Thoracic aorta (tissue), 2 donors: ENCODE measurements at regions not wholly inside any gene's neighbourhood (a gene's known extent, or its start where the extent isn't known, plus 50 kb on each side); places are given as distances from the start of the nearest gene placed in this dataset.
"Not testable (repeated sequence)": the region's sequence is repeated elsewhere in the genome, so short reads cannot be mapped to it uniquely, and the experiment has no call there.

Source experiments
- ATAC-seq: fragments of 150-250 bp; one replicate; pipeline ENCODE4 v1.8.0; 2017; ENCODE audit warnings: low read depth; ENCODE audit not compliant: insufficient number of reproducible peaks, low FRiP score
- DNase-seq: peaks from one replicate; pipeline ENCODE4 v3.0.0-alpha.2; 2020; ENCODE audit warnings: low spot score
- H3K27ac ChIP-seq, 2 donors: fragments of 200-600 bp; sonication (generic); 1 replicate in 1 of 2; 2 replicates in 1 of 2; pipeline ENCODE4 v1.5.1; 2016; ENCODE audit warnings: mild to moderate bottlenecking in 2 of 2, moderate library complexity in 2 of 2
- H3K27me3 ChIP-seq: fragments of 200-600 bp; sonication (generic); replicated peaks from 2 replicates; pipeline ENCODE4 v1.6.0; 2016; ENCODE audit warnings: mild to moderate bottlenecking; ENCODE audit not compliant: insufficient read depth
- H3K36me3 ChIP-seq: fragments of 200-600 bp; sonication (generic); one replicate; pipeline ENCODE4 v1.5.1; 2016
- H3K4me1 ChIP-seq, 2 donors: fragments of 200-600 bp; sonication (generic); 1 replicate in 1 of 2; 2 replicates in 1 of 2; pipeline versions ENCODE4 v1.5.1 to v1.6.0; 2016; ENCODE audit warnings: low read depth in 2 of 2, mild to moderate bottlenecking in 1 of 2; ENCODE audit not compliant: control insufficient read depth in 1 of 2
- H3K4me3 ChIP-seq: fragments of 200-600 bp; sonication (generic); 2 replicates; pipeline ENCODE4 v1.5.1; 2016; ENCODE audit warnings: mild to moderate bottlenecking
- H3K9me3 ChIP-seq: fragments of 200-600 bp; sonication (generic); 2 replicates; pipeline ENCODE4 v1.5.1; 2016
- TF ChIP-seq, protein P1 (sequence below): fragments of 200-600 bp; sonication (generic); IDR thresholded peaks from one replicate; pipeline ENCODE4 v1.5.1; 2019; ENCODE audit warnings: antibody characterized with exemption

GRCh38 chr5:7271435-7272084 lies 124.4 kb upstream of the ADCY2 start:
- Histone ChIP-seq H3K4me3 (no peak overlapping the region), H3K4me1 (no peaks in the 10 kb centered on the region), H3K27me3 (no peaks in the 10 kb centered on the region), H3K9me3 (no peaks in the 10 kb centered on the region), H3K36me3 (no peaks in the 10 kb centered on the region), H3K27ac (no peak overlapping the region)
- no peak for ATAC-seq
- TF ChIP-seq, protein P1, sequence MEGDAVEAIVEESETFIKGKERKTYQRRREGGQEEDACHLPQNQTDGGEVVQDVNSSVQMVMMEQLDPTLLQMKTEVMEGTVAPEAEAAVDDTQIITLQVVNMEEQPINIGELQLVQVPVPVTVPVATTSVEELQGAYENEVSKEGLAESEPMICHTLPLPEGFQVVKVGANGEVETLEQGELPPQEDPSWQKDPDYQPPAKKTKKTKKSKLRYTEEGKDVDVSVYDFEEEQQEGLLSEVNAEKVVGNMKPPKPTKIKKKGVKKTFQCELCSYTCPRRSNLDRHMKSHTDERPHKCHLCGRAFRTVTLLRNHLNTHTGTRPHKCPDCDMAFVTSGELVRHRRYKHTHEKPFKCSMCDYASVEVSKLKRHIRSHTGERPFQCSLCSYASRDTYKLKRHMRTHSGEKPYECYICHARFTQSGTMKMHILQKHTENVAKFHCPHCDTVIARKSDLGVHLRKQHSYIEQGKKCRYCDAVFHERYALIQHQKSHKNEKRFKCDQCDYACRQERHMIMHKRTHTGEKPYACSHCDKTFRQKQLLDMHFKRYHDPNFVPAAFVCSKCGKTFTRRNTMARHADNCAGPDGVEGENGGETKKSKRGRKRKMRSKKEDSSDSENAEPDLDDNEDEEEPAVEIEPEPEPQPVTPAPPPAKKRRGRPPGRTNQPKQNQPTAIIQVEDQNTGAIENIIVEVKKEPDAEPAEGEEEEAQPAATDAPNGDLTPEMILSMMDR, result no peak
- DNase-seq, result no peak

DNA sequence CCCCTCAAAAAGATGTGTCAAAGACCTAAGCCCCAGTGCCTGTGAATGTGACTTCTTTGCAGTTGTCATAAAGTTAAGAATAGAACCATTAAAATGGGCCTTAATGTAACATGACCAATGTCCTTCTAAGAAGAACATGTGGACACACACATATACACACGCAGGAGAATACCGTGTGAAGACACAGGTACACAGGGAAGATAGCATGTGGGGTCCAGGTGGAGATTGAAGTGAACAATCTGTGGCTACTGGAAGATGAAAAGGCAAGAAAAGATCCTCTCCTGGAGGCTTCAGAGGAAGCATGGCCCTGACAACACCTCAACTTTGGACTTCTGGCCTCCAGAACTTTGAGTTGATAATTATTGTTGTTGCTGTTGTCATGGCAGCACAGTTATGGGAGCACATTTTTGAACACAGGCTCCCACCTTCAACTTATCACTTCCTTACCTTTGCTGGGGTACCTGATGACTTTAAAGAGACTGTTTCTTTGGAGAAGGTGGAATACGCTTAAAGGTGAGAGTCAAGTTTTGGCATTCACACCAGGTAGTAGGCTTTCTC lies 123.5 kb upstream of the ADCY2 start:
- TF ChIP-seq, protein P1, result no peak
- no peaks in the 10 kb centered on the region for H3K9me3 ChIP-seq
- H3K36me3 ChIP-seq, result no peaks in the 10 kb centered on the region
- H3K4me3 ChIP-seq, result no peak overlapping the region
- H3K27ac ChIP-seq, result no peak overlapping the region
- no peak for DNase-seq
- H3K4me1 ChIP-seq, result no peaks in the 10 kb centered on the region
- ATAC-seq, result no peak
- H3K27me3 ChIP-seq, result no peaks in the 10 kb centered on the region

GRCh38 chr5:7274203-7274602 lies 121.7 kb upstream of the ADCY2 start:
- no peaks in the 10 kb centered on the region for H3K36me3 ChIP-seq
- DNase-seq (no peak), ATAC-seq (no peak)
- H3K9me3 ChIP-seq, result no peaks in the 10 kb centered on the region
- H3K4me3 ChIP-seq, result no peak overlapping the region
- TF ChIP-seq, protein P1, result no peak
- no peaks in the 10 kb centered on the region for H3K4me1 ChIP-seq
- H3K27ac ChIP-seq, result no peak overlapping the region
- no peaks in the 10 kb centered on the region for H3K27me3 ChIP-seq

DNA sequence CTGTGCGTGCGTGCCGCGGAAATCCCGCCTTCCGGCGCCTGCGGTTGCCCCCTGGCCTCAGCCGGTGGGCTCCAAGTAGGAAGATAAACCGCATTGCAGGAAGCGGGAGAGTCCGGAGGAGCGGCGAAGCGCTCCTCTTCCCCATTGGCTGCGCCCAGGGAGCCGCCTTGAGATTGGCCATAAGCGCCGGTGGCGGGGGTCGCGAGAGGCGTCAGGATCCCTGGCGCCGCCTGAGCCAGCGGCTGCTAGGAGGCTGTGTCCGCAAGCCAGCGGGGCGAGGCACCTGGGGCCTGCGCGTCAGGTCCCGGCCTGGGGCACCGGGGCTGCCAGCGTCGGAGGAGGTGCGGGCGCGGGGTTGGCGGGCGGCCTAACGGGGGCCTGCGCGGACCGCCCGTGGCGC lies 106.3 kb upstream of the ADCY2 start:
- H3K9me3 ChIP-seq, H3K4me3 ChIP-seq, ATAC-seq, H3K36me3 ChIP-seq, H3K27me3 ChIP-seq, DNase-seq, H3K4me1 ChIP-seq, H3K27ac ChIP-seq: not testable (repeated sequence)

- not testable (repeated sequence) for ATAC-seq
Measured at GRCh38 chr5:7297821-7298220, 98.1 kb upstream of the ADCY2 start.

DNA sequence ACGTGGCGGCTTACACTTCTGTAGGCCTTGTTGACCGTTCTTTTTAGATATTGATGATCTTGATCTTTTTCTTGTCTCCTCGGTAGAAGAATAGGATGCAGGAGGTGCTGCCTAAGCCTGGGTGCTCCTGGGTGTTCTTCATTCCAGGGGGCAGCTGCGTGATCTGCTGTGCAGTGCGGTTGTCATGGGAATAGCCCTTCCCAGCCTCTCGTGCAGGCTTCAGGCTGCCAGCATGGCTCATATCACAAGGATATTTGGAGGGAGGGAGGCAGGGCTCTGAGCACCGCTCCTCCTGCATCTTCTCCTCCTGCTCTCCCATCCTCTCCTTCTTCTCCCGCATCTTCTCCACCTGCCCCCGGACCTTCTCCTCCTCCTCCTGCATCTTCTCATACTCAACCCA lies 96.2 kb upstream of the ADCY2 start:
- ATAC-seq, H3K27ac ChIP-seq, H3K4me3 ChIP-seq, H3K27me3 ChIP-seq, H3K9me3 ChIP-seq, DNase-seq, H3K36me3 ChIP-seq, H3K4me1 ChIP-seq: not testable (repeated sequence)

More at GRCh38 chr5:7297821-7298220, 98.1 kb upstream of the ADCY2 start:
- H3K4me3 ChIP-seq, H3K36me3 ChIP-seq, DNase-seq, H3K27me3 ChIP-seq, H3K27ac ChIP-seq, H3K4me1 ChIP-seq, H3K9me3 ChIP-seq: not testable (repeated sequence)

DNA sequence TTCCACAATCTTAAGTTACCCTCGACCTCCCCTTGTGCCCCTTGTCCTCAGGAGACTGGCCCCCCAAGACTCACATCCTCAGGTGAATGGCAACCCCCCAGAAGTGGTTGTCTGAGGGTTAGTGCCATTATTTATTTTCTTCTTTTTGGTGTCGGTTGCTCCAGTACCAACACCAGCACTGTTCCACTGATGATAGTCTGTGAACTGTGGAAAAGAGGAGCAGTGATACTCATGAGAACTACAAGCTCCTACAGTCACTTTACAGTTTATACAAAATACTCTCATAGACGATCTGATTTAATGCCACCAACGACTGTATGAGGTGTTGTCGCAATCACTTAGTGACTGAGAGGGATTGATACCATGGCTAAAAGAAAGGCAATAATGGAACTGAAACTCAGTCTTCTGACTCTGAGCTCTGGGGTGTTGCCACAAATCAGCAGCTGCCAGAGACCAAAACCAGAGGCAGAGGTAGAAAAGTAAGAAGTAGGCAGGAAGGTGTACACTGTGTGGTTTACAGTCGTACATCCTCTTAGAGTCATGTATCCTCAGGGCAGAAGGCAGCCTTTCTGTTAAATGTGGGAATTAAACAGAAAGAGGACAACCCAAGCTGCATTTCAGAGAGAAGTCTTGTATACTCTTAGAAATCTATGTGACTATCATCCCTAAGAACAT lies 90.8 kb upstream of the ADCY2 start:
- not testable (repeated sequence) for H3K4me3 ChIP-seq, ATAC-seq, H3K36me3 ChIP-seq, H3K4me1 ChIP-seq, H3K9me3 ChIP-seq, DNase-seq, H3K27me3 ChIP-seq, H3K27ac ChIP-seq

DNA sequence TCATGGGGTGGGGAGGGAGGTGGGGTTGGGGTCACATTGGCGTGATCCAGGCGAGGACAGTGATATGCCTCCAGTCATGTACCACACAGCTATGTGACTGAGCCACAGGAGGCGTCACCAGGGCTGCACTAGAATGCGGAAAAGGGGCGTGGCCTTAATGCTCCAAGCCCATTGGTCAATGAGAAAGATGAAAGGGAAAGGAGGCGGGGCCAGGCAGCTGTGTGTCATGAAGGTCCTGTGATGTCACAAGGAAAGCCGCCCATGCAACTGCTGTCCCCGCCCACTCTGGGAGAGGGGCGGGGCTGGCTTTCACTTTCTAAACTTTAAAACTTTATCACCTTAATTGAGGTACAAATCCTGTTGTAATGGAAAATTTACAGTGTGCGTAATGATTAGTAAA lies 89.4 kb upstream of the ADCY2 start:
- DNase-seq, ATAC-seq, H3K27me3 ChIP-seq, H3K27ac ChIP-seq, H3K9me3 ChIP-seq, H3K36me3 ChIP-seq, H3K4me1 ChIP-seq, H3K4me3 ChIP-seq: not testable (repeated sequence)

DNA sequence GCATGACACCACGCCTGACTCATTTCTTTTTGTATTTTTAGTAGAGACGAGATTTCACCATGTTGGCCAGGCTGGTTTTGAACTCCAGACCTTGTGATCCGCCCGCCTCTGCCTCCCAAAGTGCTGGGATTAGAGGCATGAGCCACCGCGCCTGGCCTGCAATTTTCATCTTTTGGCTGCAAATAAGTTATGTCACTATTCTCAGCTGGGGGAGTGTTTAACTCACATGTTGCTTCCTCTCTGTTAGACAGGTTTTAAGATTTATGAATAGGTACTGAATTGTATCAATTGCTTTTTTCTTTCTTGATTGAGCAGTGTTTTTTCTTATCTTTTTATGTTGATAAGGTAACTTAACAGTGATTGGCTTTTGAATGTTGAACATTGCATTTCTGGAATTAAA lies 88.2 kb upstream of the ADCY2 start:
- not testable (repeated sequence) for H3K27me3 ChIP-seq, H3K4me1 ChIP-seq, H3K27ac ChIP-seq, H3K4me3 ChIP-seq, H3K9me3 ChIP-seq, ATAC-seq, DNase-seq, H3K36me3 ChIP-seq

DNA sequence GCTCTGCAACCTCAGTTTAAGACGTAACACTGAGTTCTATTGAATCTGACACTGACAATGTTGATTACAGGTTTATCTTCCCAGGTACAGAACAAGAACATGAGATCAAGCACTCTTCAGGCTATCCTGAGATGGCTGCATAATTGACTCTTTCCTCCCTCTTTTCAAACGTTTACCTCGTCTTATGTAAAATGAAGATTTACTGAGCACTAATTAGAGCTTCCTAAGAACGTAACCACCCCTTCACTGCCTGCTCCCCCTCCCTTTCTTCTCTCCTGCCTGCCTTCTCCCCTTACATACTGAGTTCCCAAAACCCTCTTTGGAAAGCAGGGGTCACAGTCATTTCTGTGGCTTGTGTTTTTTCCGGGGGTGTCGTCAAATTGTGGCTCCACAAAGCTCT lies 86.2 kb upstream of the ADCY2 start:
- H3K36me3 ChIP-seq, H3K27ac ChIP-seq, H3K27me3 ChIP-seq, H3K4me1 ChIP-seq, H3K4me3 ChIP-seq, ATAC-seq, DNase-seq, H3K9me3 ChIP-seq: not testable (repeated sequence)
